Esophagus squamous epithelium (tissue), 5 donors: ENCODE measurements at regions not wholly inside any gene's neighbourhood (a gene's known extent, or its start where the extent isn't known, plus 50 kb on each side); places are given as distances from the start of the nearest gene placed in this dataset.

Source experiments
- DNase-seq: peaks from one replicate; lab custom pipeline; 2025; lab: John Stamatoyannopoulos, UW
- H3K27ac ChIP-seq, 4 donors: fragments of 200-600 bp; sonication (generic); one replicate each; pipeline ENCODE4 v1.5.1; 2016 to 2019; ENCODE audit warnings: mild to moderate bottlenecking in 1 of 4
- H3K27me3 ChIP-seq, 4 donors: fragments of 200-600 bp; sonication (generic); 1 replicate in 3 of 4; 2 replicates in 1 of 4; pipeline versions ENCODE4 v1.5.1 to v1.6.0; 2017 to 2021; ENCODE audit warnings: antibody characterized with exemption in 1 of 4
- H3K36me3 ChIP-seq, 3 donors: fragments of 200-600 bp; sonication (generic); one replicate each; pipeline ENCODE4 v1.5.1; 2016 to 2019
- H3K4me1 ChIP-seq, 3 donors: fragments of 200-600 bp; sonication (generic); one replicate each; pipeline ENCODE4 v1.5.1; 2017 to 2019
- H3K4me3 ChIP-seq, 4 donors: fragments of 200-600 bp; sonication (generic); 1 replicate in 3 of 4; 2 replicates in 1 of 4; pipeline ENCODE4 v1.5.1; 2016 to 2019; ENCODE audit warnings: mild to moderate bottlenecking in 2 of 4, moderate library complexity in 1 of 4
- H3K9me3 ChIP-seq, 3 donors: fragments of 200-600 bp; sonication (generic); one replicate each; pipeline ENCODE4 v1.5.1; 2016 to 2019
- POLR2A ChIP-seq, 4 donors: fragments of 450-650 bp; IDR thresholded peaks; one replicate each; pipeline ENCODE4 v1.6.1; 2017; ENCODE audit warnings: antibody characterized with exemption in 4 of 4, mild to moderate bottlenecking in 4 of 4, moderate library complexity in 3 of 4
- WGBS, 2 donors: methylation state at CpG; one replicate each; pipeline ENCODE4 v1.1.5; 2018; 5-methylcytosine and 5-hydroxymethylcytosine counted together
- intact Hi-C: fragments of 100-400 bp; cut with DNase I; formaldehyde crosslinking; loops from one replicate; pipeline ENCODE4 v1.15.0; 2022
- TF ChIP-seq, protein P1 (sequence below), 6 experiments: fragments of 450-650 bp in 4 of 6; fragments of 200-600 bp in 2 of 6; sonication (generic) in 2 of 6; IDR thresholded peaks; one replicate each; pipeline ENCODE4 v1.5.1; 2016 to 2019; ENCODE audit warnings: antibody characterized with exemption in 6 of 6, mild to moderate bottlenecking in 4 of 6, moderate library complexity in 4 of 6
- donor health status: DM: yes; HTN: yes; CAD: no.

DNA sequence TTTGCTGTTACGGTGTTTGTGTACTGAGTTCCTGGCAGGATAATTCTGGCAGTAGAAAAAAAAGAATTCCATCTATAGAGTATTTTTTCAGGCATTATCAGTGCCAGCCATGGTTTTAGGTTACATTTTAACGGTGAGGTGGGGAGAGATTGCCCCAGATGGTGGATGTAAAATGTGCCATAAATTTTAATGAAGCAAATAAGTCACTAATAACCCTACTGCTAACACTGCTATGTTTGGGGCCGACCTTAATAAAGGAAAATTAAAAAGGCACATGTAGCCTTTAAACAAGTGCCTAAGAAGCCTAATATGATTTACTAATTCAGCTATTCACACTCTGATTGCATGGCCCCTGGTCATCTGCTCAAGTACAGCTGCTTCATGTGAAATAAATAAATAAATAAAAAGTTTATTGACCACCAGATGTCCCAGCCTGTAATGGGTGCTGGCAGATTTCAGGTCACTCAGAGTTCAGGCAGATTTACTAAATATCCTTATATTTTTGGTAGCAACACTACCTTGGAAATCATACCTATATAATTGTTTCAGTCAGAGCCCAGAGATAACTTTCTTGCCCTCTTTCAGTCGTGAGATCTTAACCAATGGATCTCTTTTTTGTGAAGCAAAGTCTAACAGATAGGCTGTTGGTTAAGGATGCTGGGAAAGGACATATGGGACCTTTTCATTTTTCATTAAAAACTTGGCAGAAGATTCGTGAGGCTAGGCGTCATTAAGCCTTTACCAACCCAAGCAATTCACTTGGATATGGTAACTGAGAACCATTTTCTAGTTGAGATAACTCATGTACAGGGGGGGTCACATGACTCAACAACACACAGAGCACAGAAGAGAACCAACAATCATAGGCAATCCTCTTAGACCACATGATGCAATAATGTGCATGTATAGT lies 495.0 kb upstream of the NRSN1 start:
- Histone ChIP-seq H3K4me1 (no peaks in the 10 kb centered on the region), H3K27me3 (no peaks in the 10 kb centered on the region), H3K9me3 (no peaks in the 10 kb centered on the region), H3K36me3 (no peaks in the 10 kb centered on the region), H3K4me3 (no peak overlapping the region), H3K27ac (no peak overlapping the region)
- WGBS, 2 donors, result 50 to 61% methylated on average over 6 of the region's 6 CpGs
- DNase-seq, result no peak
- intact Hi-C loops, result no loop called here
- TF ChIP-seq POLR2A (IDR thresholded peaks at IDR 0.05), result no peak
- TF ChIP-seq, protein P1, sequence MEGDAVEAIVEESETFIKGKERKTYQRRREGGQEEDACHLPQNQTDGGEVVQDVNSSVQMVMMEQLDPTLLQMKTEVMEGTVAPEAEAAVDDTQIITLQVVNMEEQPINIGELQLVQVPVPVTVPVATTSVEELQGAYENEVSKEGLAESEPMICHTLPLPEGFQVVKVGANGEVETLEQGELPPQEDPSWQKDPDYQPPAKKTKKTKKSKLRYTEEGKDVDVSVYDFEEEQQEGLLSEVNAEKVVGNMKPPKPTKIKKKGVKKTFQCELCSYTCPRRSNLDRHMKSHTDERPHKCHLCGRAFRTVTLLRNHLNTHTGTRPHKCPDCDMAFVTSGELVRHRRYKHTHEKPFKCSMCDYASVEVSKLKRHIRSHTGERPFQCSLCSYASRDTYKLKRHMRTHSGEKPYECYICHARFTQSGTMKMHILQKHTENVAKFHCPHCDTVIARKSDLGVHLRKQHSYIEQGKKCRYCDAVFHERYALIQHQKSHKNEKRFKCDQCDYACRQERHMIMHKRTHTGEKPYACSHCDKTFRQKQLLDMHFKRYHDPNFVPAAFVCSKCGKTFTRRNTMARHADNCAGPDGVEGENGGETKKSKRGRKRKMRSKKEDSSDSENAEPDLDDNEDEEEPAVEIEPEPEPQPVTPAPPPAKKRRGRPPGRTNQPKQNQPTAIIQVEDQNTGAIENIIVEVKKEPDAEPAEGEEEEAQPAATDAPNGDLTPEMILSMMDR (IDR thresholded peaks at IDR 0.05), result no peak

DNA sequence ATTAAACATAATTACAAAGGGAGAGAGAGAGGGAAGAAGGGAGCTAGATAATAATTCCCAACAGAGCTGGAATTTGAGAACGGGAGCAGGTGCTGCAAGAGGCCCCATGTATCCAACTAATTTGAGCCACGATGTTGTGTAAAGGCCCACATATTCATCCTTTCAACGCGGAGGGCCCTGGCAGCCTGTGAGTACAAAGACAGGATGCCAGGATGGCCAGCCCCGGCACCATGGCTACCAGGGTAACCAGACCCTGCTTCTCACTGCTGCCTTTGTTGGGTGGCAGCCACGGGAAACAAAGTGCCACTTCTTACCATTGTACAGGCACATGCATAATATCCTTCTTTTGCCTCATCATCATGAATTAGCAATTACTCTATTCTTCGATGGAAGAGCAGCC lies 492.0 kb upstream of the NRSN1 start:
- Histone ChIP-seq H3K9me3 (no peaks in the 10 kb centered on the region), H3K4me1 (no peaks in the 10 kb centered on the region), H3K4me3 (no peak overlapping the region), H3K27ac (no peak overlapping the region), H3K27me3 (no peaks in the 10 kb centered on the region), H3K36me3 (no peaks in the 10 kb centered on the region)
- TF ChIP-seq POLR2A (IDR thresholded peaks at IDR 0.05), result no peak
- TF ChIP-seq, protein P1 (IDR thresholded peaks at IDR 0.05), result no peak
- DNase-seq, result no peak
- WGBS, 2 donors, result 78 to 87% methylated on average over 7 of the region's 7 CpGs
- intact Hi-C loops, result no loop called here

DNA sequence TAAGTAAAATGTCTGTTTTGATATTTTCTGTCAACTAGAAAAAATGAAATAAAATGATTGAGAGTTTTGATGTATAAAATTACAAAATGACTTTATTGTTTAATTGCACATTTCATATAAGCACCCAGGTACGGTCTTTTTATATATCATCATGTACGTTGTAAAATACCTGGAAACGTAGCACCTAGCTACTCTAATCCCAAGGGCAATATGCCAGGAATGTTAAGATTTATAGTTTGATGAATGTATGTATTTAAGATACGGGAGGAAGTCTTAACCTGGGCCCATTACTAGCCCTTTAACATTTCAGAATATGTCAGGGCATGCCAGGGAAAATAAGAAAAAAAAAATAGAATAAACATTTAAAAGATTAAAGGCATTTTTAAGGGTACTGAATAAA lies 490.9 kb upstream of the NRSN1 start:
- intact Hi-C loops, result no loop called here
- 50 to 52% methylated on average over 4 of the region's 4 CpGs for WGBS, 2 donors

GRCh38 chr6:23637296-23637695 lies 488.7 kb upstream of the NRSN1 start:
- Histone ChIP-seq H3K27ac (no peak overlapping the region), H3K36me3 (no peaks in the 10 kb centered on the region), H3K4me3 (no peak overlapping the region), H3K9me3 (no peaks in the 10 kb centered on the region), H3K4me1 (no peaks in the 10 kb centered on the region), H3K27me3 (no peaks in the 10 kb centered on the region)
- TF ChIP-seq POLR2A (IDR thresholded peaks at IDR 0.05), result no peak
- TF ChIP-seq, protein P1 (IDR thresholded peaks at IDR 0.05), result no peak
- intact Hi-C loops, result no loop called here
- WGBS, 2 donors, result 69 to 73% methylated on average over 6 of the region's 6 CpGs
- no peak for DNase-seq

More for the DNA sequence above, 490.9 kb upstream of the NRSN1 start:
- no peak overlapping the region for H3K4me3 ChIP-seq
- no peaks in the 10 kb centered on the region for H3K4me1 ChIP-seq
- DNase-seq, result no peak
- H3K27me3 ChIP-seq, result no peaks in the 10 kb centered on the region
- TF ChIP-seq, protein P1 (IDR thresholded peaks at IDR 0.05), result no peak
- no peak for TF ChIP-seq POLR2A (IDR thresholded peaks at IDR 0.05)
- H3K27ac ChIP-seq, result no peak overlapping the region
- H3K9me3 ChIP-seq, result no peaks in the 10 kb centered on the region
- no peaks in the 10 kb centered on the region for H3K36me3 ChIP-seq

DNA sequence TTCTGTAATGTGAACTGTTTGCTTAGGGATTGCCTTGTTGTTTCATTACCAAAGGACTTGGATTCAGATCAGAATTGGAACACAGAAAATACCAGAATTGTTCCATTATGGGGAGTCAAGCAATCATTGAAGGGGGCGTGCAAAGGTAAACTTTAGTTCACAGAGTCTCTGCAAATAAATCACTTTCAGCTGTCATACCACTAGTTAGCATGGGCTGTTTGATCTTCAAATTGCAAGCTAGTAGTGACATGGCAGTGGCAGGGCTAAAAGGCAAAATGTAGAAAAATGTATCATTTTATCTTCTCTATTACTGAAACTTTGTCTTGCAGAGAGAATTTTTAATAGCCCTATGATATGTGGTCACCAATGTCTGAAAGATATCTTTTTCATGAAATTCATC lies 483.2 kb upstream of the NRSN1 start:
- Histone ChIP-seq H3K9me3 (no peaks in the 10 kb centered on the region), H3K4me1 (no peaks in the 10 kb centered on the region), H3K27me3 (no peaks in the 10 kb centered on the region), H3K36me3 (no peaks in the 10 kb centered on the region), H3K27ac (no peak overlapping the region), H3K4me3 (no peak overlapping the region)
- 36 to 46% methylated on average over 1 of the region's 1 CpG for WGBS, 2 donors
- intact Hi-C loops, result no loop called here
- no peak for DNase-seq
- TF ChIP-seq, protein P1 (IDR thresholded peaks at IDR 0.05), result no peak
- TF ChIP-seq POLR2A (IDR thresholded peaks at IDR 0.05), result no peak
